Mesodermal cell (in vitro differentiated cells): ENCODE measurements at regions not wholly inside any gene's neighbourhood (a gene's known extent, or its start where the extent isn't known, plus 50 kb on each side); places are given as distances from the start of the nearest gene placed in this dataset.

Experiments used
- H3K27ac ChIP-seq: 2 replicates; pipeline ENCODE4 v1.7.0; 2013; ENCODE audit warnings: mild to moderate bottlenecking, low read depth, low read length, moderate library complexity; ENCODE audit not compliant: severe bottlenecking
- H3K36me3 ChIP-seq: 2 replicates; pipeline ENCODE4 v1.7.1; 2013; ENCODE audit warnings: mild to moderate bottlenecking, low read length, moderate library complexity; ENCODE audit not compliant: control insufficient read depth, insufficient read depth
- H3K4me1 ChIP-seq: one replicate; pipeline ENCODE4 v1.7.1; 2013; ENCODE audit warnings: mild to moderate bottlenecking, low read length; ENCODE audit not compliant: insufficient read depth, control insufficient read depth, poor library complexity, severe bottlenecking
- H3K4me3 ChIP-seq: 2 replicates; pipeline ENCODE4 v1.7.0; 2013; ENCODE audit warnings: low read length, control low read depth, mild to moderate bottlenecking; ENCODE audit not compliant: insufficient read depth, poor library complexity, severe bottlenecking; ENCODE audit errors: extremely low read depth
- H3K9me3 ChIP-seq: 2 replicates; pipeline ENCODE4 v1.7.1; 2013; ENCODE audit warnings: mild to moderate bottlenecking, low read length, moderate library complexity; ENCODE audit not compliant: control insufficient read depth
- WGBS, 2 experiments: methylation state at CpG; one replicate each; pipeline ENCODE4 v1.1.5; 2013; ENCODE audit warnings: missing lambda C conversion rate in 2 of 2; ENCODE audit not compliant: insufficient coverage in 2 of 2; 5-methylcytosine and 5-hydroxymethylcytosine counted together

GRCh38 chr15:98428253-98428989, 219.9 kb upstream of the IGF1R start:
- Histone ChIP-seq H3K4me3 (peak overlapping the region; percentile 19), H3K27ac (peak overlapping the region; percentile 7), H3K36me3 (no peaks in the 10 kb centered on the region), H3K4me1 (no peaks in the 10 kb centered on the region), H3K9me3 (peaks cover 8% of the 10 kb centered on the region)
- WGBS, 2 experiments: 6 to 13% methylated on average over 33 to 49 of the region's 49 CpGs

DNA sequence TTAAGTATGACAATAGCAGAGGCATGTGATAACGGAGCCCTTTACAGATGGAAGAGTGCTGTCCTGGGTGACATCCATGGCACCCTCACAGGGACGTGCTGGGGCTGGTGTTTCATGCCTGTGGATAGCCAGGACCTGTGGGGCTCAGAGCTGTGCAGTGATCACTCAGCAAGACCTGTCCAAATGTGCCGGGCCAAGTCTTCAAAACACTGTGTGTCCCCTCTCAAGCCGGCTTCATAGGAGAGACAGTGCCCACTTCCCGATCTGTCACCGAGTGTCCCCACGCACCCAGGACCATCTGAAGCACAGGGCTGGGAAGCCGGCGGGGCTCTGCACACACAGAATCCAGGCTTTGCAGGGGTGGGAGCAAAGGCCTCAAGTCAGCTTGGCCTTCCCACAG, 217.2 kb upstream of the IGF1R start:
- no peaks in the 10 kb centered on the region for H3K4me1 ChIP-seq
- 89 to 93% methylated on average over 6 to 7 of the region's 9 CpGs for WGBS, 2 experiments
- H3K27ac ChIP-seq: no peak overlapping the region
- no peaks in the 10 kb centered on the region for H3K36me3 ChIP-seq
- H3K4me3 ChIP-seq: no peak overlapping the region
- peaks cover 8% of the 10 kb centered on the region for H3K9me3 ChIP-seq

- 96 to 97% methylated on average over 3 to 6 of the region's 6 CpGs for WGBS, 2 experiments
Observed at GRCh38 chr15:98433346-98433745, 215.0 kb upstream of the IGF1R start.

GRCh38 chr15:98433856-98434255, 214.5 kb upstream of the IGF1R start:
- Histone ChIP-seq H3K36me3 (no peaks in the 10 kb centered on the region), H3K9me3 (peaks cover 6% of the 10 kb centered on the region), H3K27ac (no peak overlapping the region), H3K4me3 (no peak overlapping the region), H3K4me1 (no peaks in the 10 kb centered on the region)
- 90 to 92% methylated on average over 10 of the region's 10 CpGs for WGBS, 2 experiments

More at GRCh38 chr15:98433346-98433745, 215.0 kb upstream of the IGF1R start:
- Histone ChIP-seq H3K4me3 (no peak overlapping the region), H3K27ac (no peak overlapping the region), H3K4me1 (no peaks in the 10 kb centered on the region), H3K9me3 (peaks cover 8% of the 10 kb centered on the region), H3K36me3 (no peaks in the 10 kb centered on the region)

DNA sequence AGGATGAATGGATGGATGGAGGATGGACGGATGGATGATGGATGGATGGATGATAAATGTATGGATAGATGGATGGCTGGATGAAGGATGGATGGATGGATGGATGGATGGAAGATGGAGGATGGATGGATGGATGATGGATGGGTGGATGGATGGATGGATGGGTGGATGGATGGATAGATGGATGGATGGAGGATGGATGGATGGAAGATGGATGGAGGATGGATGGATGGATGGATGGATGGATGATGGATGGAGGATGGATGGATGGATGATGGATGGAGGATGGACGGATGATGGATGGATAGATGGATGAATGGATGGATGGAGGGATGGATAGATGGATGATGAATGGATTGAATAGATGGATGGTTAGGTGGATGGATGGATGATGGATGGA, 210.6 kb upstream of the IGF1R start:
- H3K4me3 ChIP-seq: no peak overlapping the region
- no peaks in the 10 kb centered on the region for H3K9me3 ChIP-seq
- H3K4me1 ChIP-seq: no peaks in the 10 kb centered on the region
- 82% methylated on average over 2 of the region's 2 CpGs for WGBS, 2 experiments
- H3K36me3 ChIP-seq: no peaks in the 10 kb centered on the region
- no peak overlapping the region for H3K27ac ChIP-seq

DNA sequence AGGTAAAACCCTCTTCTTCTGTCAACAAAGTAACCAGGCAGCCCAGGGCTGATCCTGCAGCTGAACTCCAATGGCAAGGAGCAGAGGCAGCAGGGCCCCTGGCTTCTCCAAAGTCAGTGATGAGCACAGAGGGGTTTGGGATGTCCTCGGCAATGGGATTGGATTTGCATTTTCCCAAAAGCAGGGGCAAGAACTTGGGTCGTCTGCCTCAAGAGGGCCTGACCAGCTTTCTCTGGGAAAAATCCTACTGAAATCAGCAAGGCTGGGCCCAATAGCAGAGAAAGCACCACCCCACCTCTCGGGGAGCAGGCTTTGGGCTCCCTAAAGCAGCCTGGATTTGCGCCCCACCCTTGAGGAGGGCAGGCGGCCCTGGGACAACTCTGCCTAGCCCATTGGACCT, 210.0 kb upstream of the IGF1R start:
- no peak overlapping the region for H3K4me3 ChIP-seq
- H3K27ac ChIP-seq: no peak overlapping the region
- H3K36me3 ChIP-seq: no peaks in the 10 kb centered on the region
- H3K4me1 ChIP-seq: no peaks in the 10 kb centered on the region
- no peaks in the 10 kb centered on the region for H3K9me3 ChIP-seq
- 85% methylated on average over 4 to 5 of the region's 5 CpGs for WGBS, 2 experiments

- Histone ChIP-seq H3K4me1 (no peaks in the 10 kb centered on the region), H3K9me3 (no peaks in the 10 kb centered on the region), H3K4me3 (no peak overlapping the region), H3K27ac (no peak overlapping the region), H3K36me3 (no peaks in the 10 kb centered on the region)
- WGBS, 2 experiments: 88 to 98% methylated on average over 6 of the region's 7 CpGs
Observed at GRCh38 chr15:98438907-98439306, 209.4 kb upstream of the IGF1R start.

DNA sequence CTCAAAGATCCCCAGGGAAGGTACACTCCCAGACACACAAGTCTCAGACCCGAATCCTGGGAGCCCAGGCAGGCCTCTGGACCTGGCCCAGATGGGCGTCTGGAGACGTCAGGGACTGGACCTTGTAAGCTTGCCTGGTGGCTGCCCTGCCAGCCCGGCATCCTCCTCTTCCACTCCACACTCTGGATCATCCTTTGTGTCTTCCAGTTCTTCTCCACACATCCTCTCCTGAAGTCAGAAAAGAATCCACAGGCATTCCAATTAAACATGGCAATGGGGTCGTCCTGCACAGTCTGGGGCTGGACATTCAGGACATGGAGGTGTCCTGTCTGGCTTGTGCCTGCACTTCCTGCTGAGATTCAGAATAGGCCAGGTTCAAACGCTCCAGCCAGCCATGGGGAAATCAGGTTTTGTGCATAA, 208.8 kb upstream of the IGF1R start:
- Histone ChIP-seq H3K36me3 (no peaks in the 10 kb centered on the region), H3K4me1 (no peaks in the 10 kb centered on the region), H3K4me3 (no peak overlapping the region), H3K9me3 (no peaks in the 10 kb centered on the region), H3K27ac (no peak overlapping the region)
- WGBS, 2 experiments: 76 to 91% methylated on average over 3 to 6 of the region's 6 CpGs

GRCh38 chr15:98440917-98441316, 207.4 kb upstream of the IGF1R start:
- Histone ChIP-seq H3K27ac (no peak overlapping the region), H3K36me3 (no peaks in the 10 kb centered on the region), H3K9me3 (no peaks in the 10 kb centered on the region), H3K4me3 (no peak overlapping the region), H3K4me1 (no peaks in the 10 kb centered on the region)
- WGBS, 2 experiments: 59 to 61% methylated on average over 5 to 8 of the region's 8 CpGs

DNA sequence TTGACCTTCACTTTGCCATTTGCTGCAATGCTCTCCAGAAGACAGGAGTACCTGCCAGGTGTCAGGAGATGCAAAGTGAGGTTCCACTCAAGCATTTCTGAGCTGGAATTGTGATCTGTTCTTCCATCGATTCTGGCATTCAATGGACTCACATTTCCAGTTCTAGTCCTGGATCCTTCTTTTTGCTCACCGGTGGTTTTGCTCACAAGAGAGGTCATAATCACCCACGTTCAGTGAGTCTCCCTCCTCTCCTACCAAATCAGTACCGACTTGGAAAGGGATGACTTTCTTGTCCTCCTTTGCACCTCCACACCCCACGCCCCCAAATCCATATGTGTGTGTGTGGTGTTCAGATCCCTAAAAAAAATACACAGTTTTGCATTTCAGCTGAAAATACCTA, 206.7 kb upstream of the IGF1R start:
- H3K4me3 ChIP-seq: no peak overlapping the region
- no peak overlapping the region for H3K27ac ChIP-seq
- WGBS, 2 experiments: 0 to 29% methylated on average over 1 to 2 of the region's 5 CpGs
- H3K9me3 ChIP-seq: no peaks in the 10 kb centered on the region
- no peaks in the 10 kb centered on the region for H3K4me1 ChIP-seq
- H3K36me3 ChIP-seq: no peaks in the 10 kb centered on the region

GRCh38 chr15:98442379-98442833, 205.9 kb upstream of the IGF1R start:
- 0 to 6% methylated on average over 1 to 2 of the region's 4 CpGs for WGBS, 2 experiments
- H3K27ac ChIP-seq: peak overlapping the region; percentile 7

More at GRCh38 chr15:98442379-98442833, 205.9 kb upstream of the IGF1R start:
- Histone ChIP-seq H3K36me3 (no peaks in the 10 kb centered on the region), H3K4me1 (no peaks in the 10 kb centered on the region), H3K9me3 (no peaks in the 10 kb centered on the region), H3K4me3 (no peak overlapping the region)
